ENCODE measurements at regions not wholly inside any gene's neighbourhood (a gene's known extent, or its start where the extent isn't known, plus 50 kb on each side); places are given as distances from the start of the nearest gene placed in this dataset.
"Not testable (repeated sequence)": the region's sequence is repeated elsewhere in the genome, so short reads cannot be mapped to it uniquely, and the experiment has no call there.

DNA sequence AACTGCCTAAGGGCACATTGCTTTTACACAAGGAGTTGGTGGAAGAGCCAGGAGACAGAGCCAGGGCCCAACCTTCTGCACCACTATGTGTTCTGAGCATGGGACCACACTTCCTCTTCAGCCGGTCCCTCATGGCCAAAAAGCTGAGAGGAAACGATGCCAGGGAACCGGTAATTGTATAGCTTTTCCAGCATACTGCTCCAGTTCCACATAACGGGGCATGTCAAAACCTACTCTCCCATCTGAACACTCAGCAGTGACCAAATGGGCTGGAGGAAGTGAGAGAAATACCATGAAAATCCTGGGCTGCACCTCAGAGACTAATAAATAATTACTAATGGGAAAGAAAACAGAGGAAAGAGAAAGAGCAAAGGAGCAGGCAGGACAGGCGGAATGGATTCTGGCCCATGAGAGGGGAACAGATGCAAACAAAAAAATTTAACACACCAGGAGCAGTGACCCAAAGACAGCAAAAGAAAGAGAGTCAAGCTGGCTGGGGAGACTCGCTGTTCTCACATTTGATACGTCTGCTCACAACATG is 52.0 kb upstream of the BMP2 start:
- no peak for DNase-seq

DNA sequence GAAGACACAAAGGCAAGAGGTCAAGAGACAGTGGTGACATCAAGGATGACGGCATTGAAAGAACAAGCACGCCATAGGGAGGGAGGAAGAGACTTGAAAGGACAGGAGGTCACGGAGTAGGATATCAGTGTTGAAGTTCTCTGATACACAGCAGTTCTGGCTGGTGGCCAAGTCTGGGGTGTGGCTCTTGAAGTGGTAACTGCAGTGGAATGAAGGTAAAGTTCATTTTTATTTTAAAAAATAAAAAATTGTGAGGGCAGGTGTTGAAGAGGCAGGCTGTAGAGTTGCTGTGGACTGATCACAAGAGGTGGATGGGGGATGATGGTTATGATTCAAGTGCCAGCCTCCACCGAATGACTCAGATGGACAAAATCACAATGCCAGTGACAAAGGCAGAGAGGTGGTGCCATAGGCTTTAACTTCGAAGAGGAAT is 53.2 kb upstream of the BMP2 start:
- no peak for DNase-seq

DNA sequence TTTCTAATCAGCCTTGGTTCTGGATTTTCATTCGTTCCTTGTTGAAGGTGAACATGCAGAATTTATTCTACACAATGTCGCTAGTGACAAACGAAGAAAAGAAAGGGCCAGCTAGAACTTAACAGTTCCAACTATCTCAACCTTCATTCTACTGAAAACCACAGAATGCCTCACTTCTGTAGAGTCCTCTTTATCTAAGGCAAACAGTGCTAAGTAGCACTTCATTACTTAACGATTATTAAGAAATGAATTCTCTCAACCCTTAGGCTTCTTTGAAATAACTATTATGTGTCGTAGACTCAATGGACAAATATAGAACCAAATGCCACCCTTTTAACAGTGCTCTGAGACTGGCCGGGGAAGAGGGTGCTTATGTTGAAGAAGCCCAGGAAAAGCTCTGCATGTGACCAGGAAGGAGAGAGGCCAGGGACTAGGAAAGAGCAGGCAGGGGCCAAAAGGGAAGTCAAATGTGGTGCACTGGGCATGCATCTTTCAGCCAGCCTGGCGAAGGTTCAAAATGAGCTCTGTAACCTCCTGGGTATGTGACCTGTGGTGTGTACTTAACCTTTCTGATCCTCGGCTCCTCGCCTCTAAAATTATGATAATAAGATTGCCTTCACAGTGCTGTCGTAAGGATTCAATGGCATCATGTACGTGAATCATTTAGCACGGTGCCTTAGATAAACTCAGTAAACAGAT is 55.4 kb upstream of the BMP2 start:
- DNase-seq, result no peak

DNA sequence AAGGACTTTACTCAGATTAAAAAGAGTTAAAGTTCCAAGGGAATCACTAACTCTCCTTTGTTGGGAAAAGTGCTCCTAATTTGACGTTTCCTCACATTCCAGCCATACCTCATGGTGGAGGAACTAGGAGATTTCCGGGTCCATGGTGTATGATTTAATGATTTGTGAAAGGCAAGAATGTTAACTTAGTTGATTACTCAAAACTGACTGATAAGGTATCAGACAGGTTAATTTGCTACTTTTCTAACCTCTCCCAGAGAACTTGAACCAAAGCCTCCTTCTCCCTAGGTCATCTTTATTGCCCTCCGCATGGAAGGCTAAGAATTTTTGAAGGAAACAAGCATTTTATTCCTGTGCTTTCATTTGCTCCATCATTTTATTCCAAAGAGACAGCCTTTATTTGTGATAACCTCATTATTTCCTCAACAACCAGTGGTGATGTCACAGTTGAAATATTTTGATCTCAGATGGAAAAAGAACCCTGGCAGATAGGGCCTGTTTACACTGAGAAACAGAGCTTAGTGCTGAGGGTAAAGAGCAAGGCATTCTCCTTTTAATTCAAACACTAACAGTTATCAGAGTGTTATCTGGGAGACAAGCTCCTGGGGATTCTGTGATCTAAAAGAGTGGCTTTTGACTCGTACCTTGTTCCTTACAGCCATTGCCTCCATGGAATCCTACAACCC is 57.4 kb upstream of the BMP2 start:
- no peak for DNase-seq

DNA sequence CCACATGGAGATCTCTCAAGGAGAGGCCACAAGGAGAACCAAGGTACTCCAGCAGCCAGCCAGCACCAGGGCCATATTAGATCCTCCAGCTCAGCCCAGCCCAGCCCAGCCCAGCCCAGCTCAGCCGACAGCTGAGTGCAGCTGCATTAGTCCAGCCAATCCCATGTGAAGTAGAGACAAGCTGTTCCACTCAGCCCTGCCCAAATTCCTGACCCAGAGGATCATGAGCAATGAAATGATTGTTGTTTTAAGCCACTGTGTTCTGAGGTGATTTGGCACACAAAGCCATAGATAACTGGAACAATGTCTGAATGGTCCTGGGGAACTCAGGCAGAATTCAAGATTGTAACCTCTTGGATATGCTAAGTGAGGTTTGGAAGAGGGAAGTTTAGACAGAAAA is 59.5 kb upstream of the BMP2 start:
- no peak for DNase-seq

DNA sequence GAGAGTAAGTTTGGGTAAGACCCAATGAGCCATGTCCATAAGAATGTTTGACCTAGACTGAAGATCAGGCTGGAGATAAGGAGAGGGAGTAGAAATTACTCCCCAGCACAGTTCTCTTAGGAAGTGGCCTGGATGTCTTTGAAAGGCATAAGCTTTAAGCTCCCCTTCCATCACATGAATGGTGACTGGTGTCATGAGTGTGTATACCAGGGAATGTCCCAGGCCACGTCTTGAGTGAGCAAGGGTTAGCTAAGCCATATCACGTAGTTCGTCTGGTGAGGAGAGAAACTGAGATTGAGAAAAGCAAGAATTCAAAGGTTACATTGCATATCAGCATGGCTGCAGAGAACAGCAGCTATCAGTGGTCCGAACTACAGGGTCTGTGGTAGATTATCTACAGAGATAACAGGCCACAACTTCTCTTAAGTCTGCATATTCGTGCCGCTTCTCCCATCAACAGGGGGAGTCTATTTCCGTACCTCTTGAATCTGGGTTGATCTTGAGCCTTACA is 60.1 kb upstream of the BMP2 start:
- DNase-seq, result no peak

DNA sequence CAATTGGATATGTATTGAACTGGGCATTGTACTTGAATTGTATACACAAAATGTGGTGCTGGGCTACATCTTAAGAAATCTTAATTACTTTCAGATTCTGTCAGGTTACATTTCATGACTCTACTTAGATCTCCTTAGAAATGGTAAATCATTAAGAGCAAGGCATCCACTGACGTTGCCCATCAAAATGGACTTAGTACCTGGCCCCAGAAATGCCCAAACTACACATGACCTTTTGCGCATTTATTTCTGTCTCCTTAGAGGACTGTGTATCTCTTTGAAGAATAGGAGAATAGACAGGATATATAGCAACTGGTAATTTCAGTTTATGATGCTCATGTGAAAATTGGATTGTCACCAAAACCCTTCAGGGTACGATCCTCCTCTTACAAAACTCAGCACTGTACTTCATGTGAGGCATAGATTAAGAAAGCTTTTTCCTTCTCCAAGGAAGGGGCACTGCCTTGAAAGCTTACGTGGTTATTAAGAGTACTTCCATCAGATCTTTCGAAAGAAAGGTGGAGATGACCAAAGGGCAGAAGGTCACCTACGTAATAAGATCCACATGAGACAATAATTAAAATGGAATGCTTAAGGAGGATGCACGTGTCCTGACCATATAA is 61.4 kb upstream of the BMP2 start:
- no peak for DNase-seq

DNA sequence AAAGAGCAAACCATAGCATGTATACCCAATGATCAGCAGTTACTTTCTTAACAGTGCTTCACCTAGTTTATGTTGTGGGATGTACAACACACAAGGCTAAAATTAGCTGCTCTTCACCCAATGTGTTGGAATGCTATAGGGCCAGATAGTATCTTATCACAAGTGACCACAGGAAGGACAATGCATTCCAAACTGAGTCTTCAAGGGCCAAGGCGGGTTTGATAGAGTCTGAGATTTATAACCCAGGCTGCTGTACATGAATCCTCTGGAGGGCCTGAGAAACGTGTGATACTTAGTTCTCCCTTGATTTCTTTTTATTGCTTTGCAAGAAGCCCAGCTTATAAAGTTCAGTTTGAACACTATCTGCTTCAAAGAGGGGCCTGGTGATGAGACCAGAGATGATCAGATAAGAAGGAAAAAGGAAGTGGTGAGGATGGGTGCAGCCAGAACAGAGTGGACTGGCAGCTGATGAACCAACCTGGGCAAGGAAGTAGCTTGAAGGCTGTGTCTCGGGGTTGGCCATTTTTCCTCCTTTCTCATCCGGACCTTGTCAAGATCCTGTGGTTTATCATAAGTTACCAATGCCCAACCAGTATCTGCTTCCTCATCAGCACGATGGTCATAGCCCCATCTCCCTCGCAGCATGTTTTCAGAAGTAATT is 62.2 kb upstream of the BMP2 start:
- DNase-seq, result no peak

DNA sequence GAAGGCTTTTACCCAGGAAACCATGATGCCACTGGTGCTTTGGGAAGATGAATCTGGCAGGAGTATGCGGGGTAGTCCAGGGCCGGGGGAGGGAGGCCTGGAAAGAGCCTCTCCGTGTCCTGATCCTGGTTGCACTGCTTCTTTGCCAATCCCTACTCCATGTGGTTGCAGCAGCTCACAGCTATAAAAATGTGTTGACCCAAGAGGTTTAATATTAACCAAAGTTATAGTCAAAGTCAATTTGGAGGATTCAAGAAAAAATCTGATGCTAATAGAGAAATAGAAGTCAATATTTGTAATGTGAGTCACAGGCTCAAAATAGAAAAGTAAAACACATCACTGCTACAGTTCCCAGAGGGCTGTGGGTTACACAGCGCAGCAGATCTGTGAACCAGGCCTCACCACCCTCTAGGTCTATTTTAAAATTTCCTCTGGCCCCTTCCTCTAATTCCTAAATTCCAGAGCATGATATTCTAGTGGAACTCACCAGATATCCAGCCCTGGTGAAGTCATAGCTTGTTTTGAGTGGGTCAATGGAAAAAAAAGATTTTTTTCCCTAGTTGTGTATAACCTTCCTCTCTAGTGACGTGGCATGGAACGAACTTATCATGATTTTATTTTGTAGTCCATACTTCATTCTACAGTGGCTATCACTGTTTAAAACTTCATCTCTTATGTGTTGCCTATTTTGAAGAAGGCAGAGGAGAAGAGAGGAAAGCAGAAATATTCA is 63.2 kb upstream of the BMP2 start:
- no peak for DNase-seq

DNA sequence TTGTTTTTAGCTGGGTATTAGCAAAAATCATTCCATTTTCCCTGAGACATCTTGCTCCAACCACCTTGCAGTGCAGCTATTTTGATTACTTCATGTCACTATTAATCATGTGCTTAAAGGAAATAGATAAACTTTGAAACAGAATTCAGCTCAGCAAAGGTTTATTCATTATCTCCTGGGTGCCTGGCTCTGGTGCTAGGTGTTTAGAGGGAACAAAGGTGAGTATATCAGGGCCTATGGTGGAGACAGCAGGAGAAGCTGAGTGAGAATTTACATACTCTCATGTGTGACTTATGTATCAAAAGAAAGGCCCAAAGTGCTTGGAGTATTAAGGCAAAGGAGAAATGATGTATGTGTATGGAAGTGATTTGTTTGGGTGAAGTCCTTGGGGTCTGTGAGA is 63.8 kb upstream of the BMP2 start:
- DNase-seq, result no peak

DNA sequence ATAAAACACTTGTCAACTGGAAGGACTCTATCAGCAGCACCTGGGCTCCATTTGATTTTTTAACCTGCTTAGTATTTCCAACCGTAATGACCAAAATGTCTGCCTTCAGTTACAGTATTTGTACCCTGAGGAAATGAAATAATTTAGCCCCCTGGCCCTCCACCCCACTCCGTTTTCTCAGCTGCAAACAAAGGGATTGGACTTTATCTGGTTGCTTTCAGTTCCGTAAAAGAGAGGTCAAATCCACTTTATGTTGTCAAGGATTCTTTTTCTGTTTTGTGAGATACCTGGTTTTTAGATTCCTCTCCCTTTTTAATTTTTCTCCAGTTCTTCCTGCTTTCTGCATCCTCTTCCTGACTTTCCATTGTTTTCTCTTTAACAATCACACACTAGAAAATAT is 64.4 kb upstream of the BMP2 start:
- no peak for DNase-seq

DNA sequence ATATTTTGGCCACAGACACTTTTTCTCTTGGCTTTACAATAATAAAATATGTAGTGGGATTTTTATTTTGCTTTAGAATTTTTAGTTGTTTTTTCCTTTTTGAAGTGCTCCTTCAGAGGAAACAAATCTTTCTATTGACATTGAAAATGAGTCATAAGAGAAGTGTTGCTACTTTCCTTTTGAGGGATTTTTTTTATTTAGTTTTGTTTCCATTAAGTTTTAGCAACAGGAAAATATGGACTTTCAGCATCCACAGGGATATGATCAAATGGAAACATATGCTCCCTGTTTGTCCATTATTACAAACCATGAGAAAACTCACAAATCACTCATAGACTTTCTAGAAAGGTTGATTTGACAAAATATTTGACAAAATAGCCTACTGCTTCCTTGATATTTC is 65.3 kb upstream of the BMP2 start:
- no peak for DNase-seq

DNA sequence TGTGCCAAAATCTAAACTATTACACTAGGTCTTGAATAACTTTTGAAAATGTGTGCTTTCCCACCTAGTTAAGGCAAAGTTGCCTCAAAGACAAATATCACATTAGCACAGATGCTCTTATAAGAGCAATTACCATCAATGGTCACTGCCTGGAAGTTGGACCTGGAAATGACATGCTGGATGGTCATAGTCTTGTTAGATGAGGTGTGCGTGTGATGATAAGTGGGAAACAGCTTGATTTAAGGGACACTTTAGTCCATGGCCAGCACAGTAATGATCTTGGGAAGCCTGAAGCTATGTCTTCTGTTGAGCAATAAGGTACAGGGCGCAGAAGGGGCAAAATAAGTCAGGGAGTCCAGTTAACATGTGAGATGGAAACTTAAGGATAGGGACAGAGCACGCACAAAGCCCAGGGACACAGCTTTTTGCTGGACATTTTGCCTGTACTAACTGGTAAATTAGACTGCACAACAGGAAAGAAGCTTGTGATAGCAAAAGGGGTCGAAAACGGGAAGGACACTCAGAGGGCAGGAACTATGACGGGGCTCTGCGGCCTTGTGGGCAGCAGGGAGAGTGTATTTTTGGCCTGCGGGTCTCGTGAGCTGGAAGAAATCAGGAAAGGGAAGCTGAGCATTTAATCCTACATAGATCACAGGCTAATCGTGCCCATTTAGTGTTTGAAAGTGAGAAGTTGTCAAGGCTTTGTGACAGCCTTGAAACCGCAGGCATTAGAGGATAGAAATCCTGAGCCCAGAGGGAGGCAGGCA is 66.7 kb upstream of the BMP2 start:
- DNase-seq, result no peak

DNA sequence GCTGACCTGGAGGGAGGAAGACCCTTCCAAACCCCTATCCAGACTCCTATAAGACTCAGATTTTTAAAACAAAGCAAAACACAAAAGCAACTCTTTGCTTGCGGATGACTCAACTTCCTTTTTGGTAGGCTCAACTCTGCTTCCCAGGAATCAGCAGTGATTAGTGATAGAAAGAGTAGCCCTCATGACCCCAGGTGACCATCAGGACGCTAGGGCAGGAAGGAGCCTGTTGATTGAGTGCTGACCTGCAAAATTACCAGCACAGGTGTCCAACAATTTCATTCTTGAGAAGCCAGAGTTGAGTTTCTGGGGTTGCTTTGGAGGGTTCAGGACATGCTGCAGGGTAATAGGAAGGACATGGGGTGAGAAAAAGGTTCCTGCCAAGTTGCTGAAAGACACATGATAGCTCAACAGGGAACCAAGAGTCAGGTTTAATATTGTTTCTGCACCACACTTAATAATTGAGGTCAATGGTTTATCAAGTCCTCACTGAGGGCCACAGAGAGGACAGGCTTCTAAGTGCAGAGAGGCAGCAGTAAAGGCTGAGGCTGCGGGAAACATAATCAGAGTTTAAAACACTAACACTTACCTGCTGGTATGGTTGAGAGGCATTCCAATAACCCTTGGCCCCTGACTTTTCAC is 67.4 kb upstream of the BMP2 start:
- DNase-seq, result no peak

DNA sequence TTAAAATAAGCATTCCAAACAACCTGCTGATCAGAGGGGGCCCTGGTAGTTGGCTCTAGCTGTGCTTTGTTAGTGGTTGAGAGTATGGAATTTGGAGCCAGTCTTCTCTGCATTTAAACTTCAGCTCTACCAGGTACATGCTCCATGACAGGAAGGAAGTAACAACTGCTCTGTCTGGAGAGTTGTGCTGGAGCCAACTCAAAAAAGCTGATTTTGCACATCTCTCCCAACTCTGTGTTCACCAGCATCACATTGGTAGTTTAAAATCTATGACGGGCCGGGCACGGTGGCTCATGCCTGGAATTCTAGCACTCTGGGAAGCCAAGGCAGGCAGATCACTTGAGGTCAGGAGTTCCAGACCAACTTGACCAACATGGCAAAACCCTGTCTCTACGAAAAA is 68.8 kb upstream of the BMP2 start:
- DNase-seq, result no peak

DNA sequence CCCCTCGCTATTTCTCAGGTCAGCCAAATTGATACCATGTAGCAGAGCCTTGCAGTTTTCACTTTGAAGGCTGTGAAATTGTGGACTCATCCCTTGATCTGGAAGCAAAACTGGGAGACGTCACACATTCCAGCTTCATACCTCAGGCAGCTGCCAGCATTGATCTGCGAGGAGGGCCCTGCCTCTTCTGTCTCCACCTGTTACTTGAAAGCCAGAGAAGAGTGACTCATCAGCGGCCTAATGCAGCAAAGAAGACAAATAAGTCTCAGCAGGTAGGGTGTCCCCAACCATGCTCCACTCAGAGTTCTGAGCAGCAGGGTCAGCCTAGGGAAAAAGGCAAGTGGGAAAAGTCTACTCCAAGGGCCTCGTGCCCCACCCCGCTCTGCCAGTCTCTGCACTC is 69.4 kb upstream of the BMP2 start:
- DNase-seq, result no peak

DNA sequence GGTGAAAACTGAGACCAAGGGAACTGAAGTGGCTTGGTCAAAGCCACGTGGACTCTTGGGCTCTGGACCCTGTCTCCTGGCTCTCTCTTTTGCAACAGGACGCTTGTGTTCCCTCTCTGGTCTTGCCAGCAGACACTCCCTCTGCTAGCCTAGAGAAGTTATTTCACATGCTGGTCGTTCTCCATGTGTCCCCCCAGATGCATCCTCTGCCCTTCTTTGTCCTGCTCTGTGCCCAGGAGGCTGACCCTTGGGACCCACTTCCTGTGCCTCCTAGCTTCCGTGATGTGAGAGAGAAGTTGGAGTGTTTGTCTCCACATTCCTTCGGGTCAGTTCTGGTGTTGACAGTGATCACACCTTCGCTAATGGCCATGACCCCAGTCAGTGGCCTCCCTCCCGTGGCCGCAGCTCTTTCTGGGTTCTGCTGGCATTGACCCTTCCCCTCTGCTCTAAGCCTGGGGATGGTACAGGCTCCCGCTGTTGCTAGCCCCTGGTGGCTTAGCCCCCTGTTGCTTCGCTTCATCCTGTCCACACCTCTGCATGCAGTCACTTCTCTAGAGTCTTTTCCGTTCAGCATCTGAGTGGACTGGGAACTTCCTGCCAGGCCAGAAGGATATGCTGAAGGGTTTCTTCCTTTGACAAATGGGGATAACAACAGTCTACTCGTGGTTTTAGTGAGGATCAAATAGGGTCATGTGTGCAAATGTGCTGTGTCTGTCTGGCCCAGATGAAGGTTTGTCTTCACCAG is 70.1 kb upstream of the BMP2 start:
- DNase-seq, result no peak

DNA sequence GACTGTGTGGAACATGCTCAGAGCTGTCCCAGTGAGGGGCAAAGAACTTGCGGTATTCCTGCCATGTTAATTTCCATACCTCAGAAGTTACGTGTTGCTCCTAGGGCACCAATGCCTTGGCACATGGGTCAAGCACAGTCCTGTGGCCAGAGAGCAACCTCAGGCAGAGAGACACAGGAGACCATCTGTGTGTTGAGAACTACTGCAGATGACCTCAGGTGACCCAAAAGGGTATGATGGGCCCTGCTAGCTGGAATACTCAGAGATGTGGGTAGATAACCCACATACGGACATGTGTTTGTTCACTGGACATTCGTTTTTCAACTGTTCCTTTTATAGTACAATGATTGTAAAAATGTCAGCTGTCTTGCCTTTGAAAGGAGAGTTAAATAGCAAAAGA is 71.5 kb upstream of the BMP2 start:
- DNase-seq, result no peak

DNA sequence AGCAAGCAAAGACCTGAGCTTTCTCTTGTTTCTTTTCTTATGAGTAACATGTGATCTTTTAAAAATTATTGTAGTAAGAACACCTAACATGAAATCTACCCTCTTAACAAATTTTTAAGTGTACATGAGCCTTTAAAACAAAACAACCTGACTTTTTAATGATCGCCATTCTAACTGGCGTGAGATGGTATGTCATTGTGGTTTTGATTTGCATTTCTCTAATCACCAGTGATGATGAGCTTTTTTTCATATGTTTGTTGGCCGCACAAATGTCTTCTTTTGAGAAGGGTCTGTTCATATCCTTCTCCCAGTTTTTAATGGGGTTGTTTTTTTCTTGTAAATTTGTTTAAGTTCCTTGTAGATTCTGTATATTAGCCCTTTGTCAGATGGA is 73.7 kb upstream of the BMP2 start:
- not testable (repeated sequence) for DNase-seq

Measured in renal pelvis (tissue), 1 donor.